HG02798 (cell line): ENCODE measurements at regions not wholly inside any gene's neighbourhood (a gene's known extent, or its start where the extent isn't known, plus 50 kb on each side); places are given as distances from the start of the nearest gene placed in this dataset.

ENCODE experiments used
- ATAC-seq: cut with Tn5 transposase; IDR thresholded peaks from one replicate; pipeline ENCODE4 v1.9.1; 2021; ENCODE audit warnings: mild to moderate bottlenecking; ENCODE audit not compliant: unreplicated experiment, poor library complexity

GRCh38 chr18:43627848-43628530, 350.7 kb upstream of the SYT4 start:
- no peak for ATAC-seq

- no peak for ATAC-seq
Observed at GRCh38 chr18:43634994-43635393, 357.7 kb upstream of the SYT4 start.

- no peak for ATAC-seq
Observed at GRCh38 chr18:43635397-43635796, 358.1 kb upstream of the SYT4 start.

GRCh38 chr18:43642727-43643330, 365.5 kb upstream of the SYT4 start:
- no peak for ATAC-seq

- ATAC-seq, result no peak
Observed at GRCh38 chr18:43648002-43648401, 370.7 kb upstream of the SYT4 start.

- ATAC-seq, result no peak
Observed at GRCh38 chr18:43649649-43650357, 372.5 kb upstream of the SYT4 start.

- ATAC-seq, result no peak
Observed at GRCh38 chr18:43650426-43650825, 373.1 kb upstream of the SYT4 start.

- ATAC-seq, result no peak
Observed at GRCh38 chr18:43651057-43651456, 373.8 kb upstream of the SYT4 start.

- ATAC-seq, result no peak
Observed at GRCh38 chr18:43656547-43656946, 379.3 kb upstream of the SYT4 start.

GRCh38 chr18:43661570-43661969, 384.3 kb upstream of the SYT4 start:
- peak; percentile 70 for ATAC-seq

GRCh38 chr18:43662657-43663056, 385.4 kb upstream of the SYT4 start:
- ATAC-seq, result no peak

- ATAC-seq, result no peak
Observed at GRCh38 chr18:43663159-43663558, 385.9 kb upstream of the SYT4 start.

GRCh38 chr18:43664487-43665008, 387.3 kb upstream of the SYT4 start:
- ATAC-seq, result no peak

GRCh38 chr18:43665105-43665788, 388.0 kb upstream of the SYT4 start:
- no peak for ATAC-seq

GRCh38 chr18:43668866-43669265, 391.6 kb upstream of the SYT4 start:
- no peak for ATAC-seq

- no peak for ATAC-seq
Observed at GRCh38 chr18:43671431-43671830, 394.1 kb upstream of the SYT4 start.

- no peak for ATAC-seq
Observed at GRCh38 chr18:43680096-43680495, 402.8 kb upstream of the SYT4 start.

GRCh38 chr18:43681661-43682060, 404.4 kb upstream of the SYT4 start:
- no peak for ATAC-seq

- ATAC-seq, result no peak
Observed at GRCh38 chr18:43682196-43682595, 404.9 kb upstream of the SYT4 start.

- ATAC-seq, result no peak
Observed at GRCh38 chr18:43686709-43687108, 409.4 kb upstream of the SYT4 start.
